Stimulated activated naive CD8-positive, alpha-beta T cell treated with anti-CD3 and anti-CD28 coated beads, Interleukin-15, Interleukin-2, amounts not matched to agents 100 U/mL and 50 U/mL, for 24 hours (primary cell): ENCODE measurements at regions not wholly inside any gene's neighbourhood (a gene's known extent, or its start where the extent isn't known, plus 50 kb on each side); places are given as distances from the start of the nearest gene placed in this dataset.
A peak's percentile ranks its signal among the peaks of the same experiment; 100 is the strongest.
"Not testable (repeated sequence)": the region's sequence is repeated elsewhere in the genome, so short reads cannot be mapped to it uniquely, and the experiment has no call there.

Experiments
- ATAC-seq: fragments of 150-1000 bp; cut with Tn5 transposase; one replicate; pipeline ENCODE4 v1.10.0; 2021
- DNase-seq: peaks from one replicate; pipeline ENCODE4 v3.0.0; 2021

DNA sequence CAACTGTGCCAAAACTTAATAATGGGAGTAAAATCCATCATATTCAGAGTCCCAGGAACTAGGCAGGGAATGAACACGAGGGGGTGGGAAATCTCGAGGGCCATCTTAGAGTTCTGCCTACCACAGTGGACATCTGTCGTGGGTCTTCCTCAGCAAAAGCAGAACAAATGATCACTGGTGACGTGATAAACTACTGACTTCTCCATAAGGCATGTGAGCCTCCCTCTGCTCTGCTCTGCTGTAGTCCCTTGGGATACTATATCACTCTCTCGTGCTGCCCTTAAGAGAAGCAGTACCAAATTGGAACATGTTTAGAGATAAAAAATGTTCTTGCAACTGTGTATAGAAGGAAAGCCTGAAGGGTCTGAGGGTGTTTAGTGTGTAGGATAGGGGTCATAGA, 180.5 kb downstream of the SPDYE17 start:
- DNase-seq, ATAC-seq: not testable (repeated sequence)

DNA sequence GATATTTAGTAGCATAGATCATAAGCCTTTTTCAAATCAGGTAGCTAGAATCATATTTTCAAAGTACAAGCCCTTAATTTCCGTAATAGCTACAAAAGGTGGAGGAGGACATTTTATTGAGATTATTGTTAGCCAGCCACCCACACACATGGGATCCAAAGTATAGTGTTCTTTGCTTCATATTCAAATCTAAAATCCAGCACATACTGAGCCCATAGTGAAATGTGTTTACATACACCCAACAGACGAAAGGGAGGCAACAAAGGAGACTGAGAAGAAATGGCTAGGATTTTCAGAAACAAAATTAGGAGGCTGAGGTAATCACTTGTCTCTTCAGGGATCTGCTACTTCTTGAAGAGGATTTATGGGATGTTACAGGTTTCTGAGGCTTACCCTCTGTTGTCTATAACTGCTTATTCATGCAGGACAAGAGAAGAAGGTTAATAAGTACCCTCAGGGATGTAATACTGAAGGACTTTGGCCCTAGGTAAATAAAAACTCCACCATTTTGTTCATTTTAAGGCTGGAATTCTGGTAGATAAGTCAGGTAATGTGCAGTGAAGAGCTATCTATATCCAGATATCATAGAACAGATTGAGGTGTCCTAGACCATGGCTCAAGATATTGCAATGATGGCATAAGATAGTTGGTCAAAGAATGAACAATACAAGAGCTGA, 182.1 kb downstream of the SPDYE17 start:
- not testable (repeated sequence) for DNase-seq, ATAC-seq

GRCh38 chr7:76839879-76840278, 192.3 kb downstream of the SPDYE17 start:
- not testable (repeated sequence) for ATAC-seq, DNase-seq

DNA sequence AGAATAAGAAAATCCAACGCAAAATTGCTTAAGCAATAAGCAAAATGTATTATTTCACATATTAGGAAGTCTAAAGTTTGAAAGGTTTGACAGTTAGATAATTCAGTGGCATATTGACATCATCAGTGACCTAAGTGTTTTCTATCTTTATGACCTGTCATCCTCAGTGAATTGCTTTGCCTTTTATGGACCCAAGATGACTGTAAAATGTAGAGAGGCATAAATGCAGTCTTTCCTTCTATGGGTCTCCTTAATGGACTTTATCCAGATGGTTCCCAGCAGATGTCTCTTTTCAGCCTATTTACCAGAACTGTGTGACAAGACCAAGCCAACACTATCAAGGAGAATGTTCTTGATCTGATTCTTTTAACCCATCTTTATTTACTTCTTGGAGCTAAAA, 192.9 kb downstream of the SPDYE17 start:
- ATAC-seq, DNase-seq: not testable (repeated sequence)

DNA sequence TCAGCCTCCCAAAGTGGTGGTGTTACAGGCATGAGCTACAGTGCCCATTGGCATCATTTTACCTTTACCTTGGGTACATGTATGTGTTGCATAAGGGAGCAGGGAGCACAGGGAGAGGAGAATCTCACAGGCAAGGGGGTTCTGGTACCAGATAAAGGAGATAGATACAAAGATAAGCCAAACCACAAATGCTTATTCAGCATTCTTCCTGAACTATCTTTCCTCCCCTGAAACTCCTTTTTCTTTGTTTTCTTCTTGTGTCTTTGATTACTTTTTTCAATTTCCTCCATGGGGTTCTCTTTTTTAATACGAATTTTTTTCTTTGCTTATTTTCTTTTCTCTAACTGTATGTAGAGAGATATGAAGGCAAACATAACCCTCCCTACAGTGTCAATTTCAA, 193.8 kb downstream of the SPDYE17 start:
- DNase-seq, ATAC-seq: not testable (repeated sequence)

DNA sequence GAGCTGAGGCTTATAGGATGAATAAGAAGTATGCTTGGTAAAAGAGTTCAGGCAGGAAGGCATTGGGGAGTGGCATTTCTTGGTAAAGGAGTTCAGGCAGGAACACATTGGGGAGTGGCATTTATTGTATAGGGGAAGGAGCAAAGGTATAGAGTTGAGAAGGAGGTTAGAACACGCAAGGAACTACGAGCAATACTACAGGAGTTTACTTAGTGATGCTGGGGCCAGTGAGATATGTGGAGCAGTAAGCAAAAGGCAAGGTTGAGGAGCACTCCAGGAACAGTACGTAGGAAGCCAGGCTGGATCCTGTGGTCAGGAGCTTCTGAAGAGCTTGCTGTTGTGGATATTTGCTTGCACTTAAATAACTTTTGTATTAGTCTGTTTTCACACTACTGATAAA, 202.2 kb upstream of the POMZP3 start:
- ATAC-seq, DNase-seq: not testable (repeated sequence)

- ATAC-seq, DNase-seq: not testable (repeated sequence)
These were observed 199.1 kb upstream of the POMZP3 start for GRCh38 chr7:76826181-76826580.

GRCh38 chr7:76809856-76810255, 182.8 kb upstream of the POMZP3 start:
- not testable (repeated sequence) for ATAC-seq

DNA sequence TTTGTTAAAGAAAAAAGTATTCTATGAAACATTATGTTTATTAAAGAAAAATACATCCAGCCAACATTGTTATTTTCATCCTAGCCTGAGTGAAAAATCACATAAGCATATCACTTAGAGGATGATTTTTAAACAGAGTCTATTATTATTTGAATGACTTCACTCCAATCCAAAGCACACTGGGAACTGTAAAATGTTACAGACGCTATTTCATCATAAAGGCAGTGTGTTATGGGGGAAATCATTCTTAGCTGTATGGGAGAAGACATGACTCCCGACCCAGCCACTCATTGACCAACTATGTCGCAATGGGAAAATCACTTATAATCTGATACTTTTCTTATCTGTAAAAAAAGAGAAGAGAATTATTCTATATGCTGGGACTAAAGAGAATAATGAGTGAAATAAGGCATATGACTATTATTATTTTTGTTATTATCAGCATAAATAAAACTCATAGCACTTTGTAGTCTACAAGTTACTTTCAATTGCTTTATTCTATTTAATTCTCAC, 180.6 kb upstream of the POMZP3 start:
- not testable (repeated sequence) for ATAC-seq, DNase-seq

More at GRCh38 chr7:76809856-76810255, 182.8 kb upstream of the POMZP3 start:
- DNase-seq: not testable (repeated sequence)

GRCh38 chr7:76806460-76806859, 179.4 kb upstream of the POMZP3 start:
- ATAC-seq, DNase-seq: not testable (repeated sequence)

GRCh38 chr7:76806010-76806409, 178.9 kb upstream of the POMZP3 start:
- not testable (repeated sequence) for ATAC-seq, DNase-seq

- not testable (repeated sequence) for DNase-seq, ATAC-seq
These were observed 178.2 kb upstream of the POMZP3 start for GRCh38 chr7:76805262-76805661.

- ATAC-seq, DNase-seq: not testable (repeated sequence)
These were observed 170.6 kb upstream of the POMZP3 start for GRCh38 chr7:76797639-76798038.

DNA sequence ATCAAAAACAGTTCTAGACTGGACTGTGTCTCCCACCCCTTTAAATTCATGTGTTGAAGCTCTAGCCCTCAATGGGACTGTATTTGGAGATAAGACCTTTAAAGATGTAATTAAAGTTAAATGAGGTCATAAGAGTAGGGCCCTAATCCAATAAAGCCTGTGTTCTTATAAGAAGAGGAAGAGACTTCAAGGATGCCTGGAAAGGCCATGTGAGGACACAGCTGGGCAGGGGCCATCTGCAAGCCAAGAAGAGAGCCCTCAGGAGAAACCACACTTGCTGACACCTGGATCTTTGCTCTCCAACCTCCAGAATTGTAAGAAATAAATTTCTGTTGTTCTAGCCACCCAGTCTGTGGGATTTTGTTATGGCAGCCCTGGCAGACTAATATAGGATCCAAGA, 153.6 kb upstream of the POMZP3 start:
- DNase-seq, ATAC-seq: not testable (repeated sequence)

- DNase-seq, ATAC-seq: not testable (repeated sequence)
These were observed 147.2 kb upstream of the POMZP3 start for GRCh38 chr7:76774279-76774678.

GRCh38 chr7:76771980-76772379, 144.9 kb upstream of the POMZP3 start:
- not testable (repeated sequence) for DNase-seq

DNA sequence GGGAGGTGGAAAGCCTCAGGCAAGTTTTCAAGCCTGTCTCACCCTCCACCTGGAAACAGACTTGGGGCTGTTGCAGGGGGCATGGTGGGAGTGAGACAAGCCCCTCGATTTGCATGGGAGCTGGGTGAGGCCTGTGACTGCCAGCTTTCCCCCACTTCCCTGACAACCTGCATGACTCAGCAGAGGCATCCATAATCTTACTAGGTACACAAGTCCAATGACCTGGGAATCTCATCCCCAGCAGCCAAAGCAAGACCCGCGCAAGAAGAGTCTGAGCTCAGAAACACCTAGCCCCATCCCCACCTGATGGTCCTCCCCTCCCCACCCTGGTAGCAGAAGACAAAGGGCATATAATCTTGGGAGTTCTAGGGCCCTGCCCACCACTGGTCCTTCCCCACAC, 136.9 kb upstream of the POMZP3 start:
- not testable (repeated sequence) for ATAC-seq

More at GRCh38 chr7:76771980-76772379, 144.9 kb upstream of the POMZP3 start:
- not testable (repeated sequence) for ATAC-seq

DNA sequence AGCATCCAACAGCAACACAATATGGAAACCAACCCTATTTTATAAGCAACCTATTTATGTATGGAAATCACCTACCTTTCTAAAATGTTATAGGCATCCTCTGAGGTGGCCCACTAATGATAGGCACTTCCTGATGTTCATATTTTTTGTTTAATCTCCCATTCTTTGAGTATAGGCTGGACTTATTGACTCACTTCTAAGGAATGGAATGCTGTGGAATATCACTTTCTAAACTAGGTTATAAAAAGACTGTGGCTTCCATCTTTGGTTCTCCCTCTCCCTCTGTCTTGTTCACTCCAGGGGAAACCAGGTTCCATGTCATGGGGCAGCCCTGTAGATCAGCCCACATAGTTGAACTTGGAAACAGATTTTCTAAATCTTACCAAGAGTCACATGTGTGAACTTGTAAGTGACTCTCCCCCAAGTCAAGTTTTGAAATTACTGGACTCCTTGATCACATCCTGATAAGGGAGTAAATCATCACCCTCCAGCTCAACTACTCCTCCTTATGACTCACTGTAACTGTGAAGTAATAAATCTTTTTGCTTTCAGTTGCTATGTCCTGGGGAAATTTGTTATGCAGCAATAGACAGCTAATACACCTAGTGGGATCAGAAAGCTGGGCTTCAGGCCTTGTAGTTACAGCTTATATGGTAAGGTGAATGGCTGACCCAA, 133.6 kb upstream of the POMZP3 start:
- ATAC-seq: peak; percentile 99
- DNase-seq: not testable (repeated sequence)

More for the DNA sequence above, 136.9 kb upstream of the POMZP3 start:
- DNase-seq: not testable (repeated sequence)

DNA sequence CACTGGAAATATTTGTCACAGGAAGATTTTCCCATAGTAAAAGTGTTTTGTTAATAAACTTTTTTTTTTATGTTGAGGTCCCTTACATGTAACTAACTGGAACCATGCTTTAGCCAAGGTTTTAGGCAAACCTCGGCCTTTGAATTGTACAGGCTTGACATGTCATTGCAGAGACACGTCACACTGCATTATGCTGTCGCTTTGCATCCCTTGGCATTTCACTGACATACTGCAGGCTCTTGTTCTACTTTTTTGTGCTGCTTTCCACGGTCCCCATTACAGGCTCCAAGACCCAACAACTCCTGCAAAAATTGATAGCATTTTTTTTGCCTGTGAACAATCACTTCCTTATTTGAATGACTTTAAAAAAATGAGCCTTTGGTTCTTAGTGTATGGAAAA, 112.5 kb upstream of the POMZP3 start:
- not testable (repeated sequence) for DNase-seq, ATAC-seq

- ATAC-seq, DNase-seq: not testable (repeated sequence)
These were observed 109.6 kb upstream of the POMZP3 start for GRCh38 chr7:76736724-76737123.

DNA sequence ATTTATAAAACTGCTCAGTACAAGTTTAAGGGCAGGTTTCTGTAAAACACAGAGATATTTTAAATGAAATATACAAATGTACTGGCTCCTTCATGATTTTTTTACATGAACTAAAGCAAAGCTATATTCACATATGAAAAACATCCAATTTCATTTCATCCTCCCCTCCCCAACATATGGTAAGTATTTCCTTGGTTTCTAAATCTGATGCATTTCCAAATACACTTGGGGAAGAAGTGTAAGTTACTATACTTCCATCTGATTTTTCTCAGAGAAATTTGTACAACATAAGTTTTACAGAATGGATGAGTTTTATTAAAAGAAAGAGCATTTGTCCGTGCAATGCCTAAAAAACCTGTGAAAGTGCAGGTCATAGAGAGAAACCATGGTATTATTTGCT, 109.0 kb upstream of the POMZP3 start:
- DNase-seq, ATAC-seq: not testable (repeated sequence)

- peak; percentile 75 for ATAC-seq
- not testable (repeated sequence) for DNase-seq
These were observed 108.6 kb upstream of the POMZP3 start for GRCh38 chr7:76735668-76736067.

GRCh38 chr7:76728571-76728974, 101.5 kb upstream of the POMZP3 start:
- ATAC-seq, DNase-seq: not testable (repeated sequence)
